DOHH2 (cell line): ENCODE measurements at regions not wholly inside any gene's neighbourhood (a gene's known extent, or its start where the extent isn't known, plus 50 kb on each side); places are given as distances from the start of the nearest gene placed in this dataset.

Experiments used
- H3F3A ChIP-seq: fragments of 200-600 bp; sonication (generic), shearing (Covaris generic); 2 replicates; pipeline ENCODE4 v1.6.0; 2016; ENCODE audit warnings: antibody characterized with exemption, mild to moderate bottlenecking; ENCODE audit not compliant: control insufficient read depth, insufficient read depth
- H3K27ac ChIP-seq: fragments of 200-600 bp; sonication (generic); 2 replicates; pipeline ENCODE4 v1.5.1; 2014; ENCODE audit warnings: low read depth, mild to moderate bottlenecking, low read length, moderate library complexity
- H3K27me3 ChIP-seq: fragments of 200-600 bp; sonication (generic); 2 replicates; pipeline ENCODE4 v1.6.1; 2014; ENCODE audit warnings: mild to moderate bottlenecking, low read length, mixed read lengths; ENCODE audit not compliant: control insufficient read depth
- H3K36me3 ChIP-seq: fragments of 200-600 bp; sonication (generic); 2 replicates; pipeline ENCODE4 v1.6.1; 2014; ENCODE audit warnings: mild to moderate bottlenecking, low read length, moderate library complexity, mixed read lengths; ENCODE audit not compliant: control insufficient read depth
- H3K4me1 ChIP-seq: fragments of 200-600 bp; sonication (generic); 2 replicates; pipeline ENCODE4 v1.6.1; 2014; ENCODE audit warnings: mild to moderate bottlenecking, low read length, mixed read lengths; ENCODE audit not compliant: control insufficient read depth
- H3K4me2 ChIP-seq: fragments of 200-600 bp; sonication (generic); 2 replicates; pipeline ENCODE4 v1.6.0; 2014; ENCODE audit warnings: mild to moderate bottlenecking, low read length, moderate library complexity
- H3K4me3 ChIP-seq: fragments of 200-600 bp; sonication (generic); 2 replicates; pipeline ENCODE4 v1.5.1; 2014; ENCODE audit warnings: mild to moderate bottlenecking, low read length, mixed read lengths
- H3K79me2 ChIP-seq: fragments of 200-600 bp; sonication (generic); 2 replicates; pipeline ENCODE4 v1.6.1; 2014; ENCODE audit warnings: mild to moderate bottlenecking, low read length, mixed read lengths; ENCODE audit not compliant: control insufficient read depth
- H3K9me2 ChIP-seq: fragments of 200-600 bp; sonication (generic); replicated peaks from 2 replicates; pipeline ENCODE4 v1.6.1; 2014; ENCODE audit warnings: mild to moderate bottlenecking, low read length, mixed read lengths; ENCODE audit not compliant: control insufficient read depth
- H3K9me3 ChIP-seq: fragments of 200-600 bp; sonication (generic); 2 replicates; pipeline ENCODE4 v1.6.1; 2014; ENCODE audit warnings: antibody characterized with exemption, low read length, mixed read lengths; ENCODE audit not compliant: control insufficient read depth, insufficient read depth
- H4K20me1 ChIP-seq: fragments of 200-600 bp; sonication (generic); 2 replicates; pipeline ENCODE4 v1.6.0; 2014; ENCODE audit warnings: low read depth, mild to moderate bottlenecking, antibody characterized with exemption, low read length, moderate library complexity; ENCODE audit not compliant: control insufficient read depth, insufficient read depth
- CTCF ChIP-seq: fragments of 200-600 bp; sonication (generic); IDR thresholded peaks from one replicate; pipeline ENCODE4 v1.5.1; 2014; ENCODE audit warnings: antibody characterized with exemption, mild to moderate bottlenecking, low read depth, low read length; ENCODE audit not compliant: poor library complexity, severe bottlenecking
- EZH2phosphoT487 ChIP-seq: fragments of 200-600 bp; sonication (generic); IDR thresholded peaks from 2 replicates; pipeline ENCODE4 v1.6.1; 2017; ENCODE audit warnings: borderline replicate concordance, mild to moderate bottlenecking, antibody characterized with exemption, low read length, moderate library complexity, mixed read lengths

GRCh38 chr9:8189881-8190280 lies 390.3 kb upstream of the DMAC1 start:
- Histone ChIP-seq H3K4me2 (no peak overlapping the region), H3K4me3 (no peak overlapping the region), H3K27ac (no peak overlapping the region), H3K9me3 (peaks cover 6% of the 10 kb centered on the region), H3K79me2 (no peaks in the 10 kb centered on the region), H3K27me3 (no peaks in the 10 kb centered on the region), H4K20me1 (no peaks in the 10 kb centered on the region), H3K4me1 (no peaks in the 10 kb centered on the region), H3F3A (no peaks in the 10 kb centered on the region), H3K9me2 (no peaks in the 10 kb centered on the region), H3K36me3 (no peaks in the 10 kb centered on the region)
- TF ChIP-seq CTCF (no peak), EZH2phosphoT487 (no peak)

DNA sequence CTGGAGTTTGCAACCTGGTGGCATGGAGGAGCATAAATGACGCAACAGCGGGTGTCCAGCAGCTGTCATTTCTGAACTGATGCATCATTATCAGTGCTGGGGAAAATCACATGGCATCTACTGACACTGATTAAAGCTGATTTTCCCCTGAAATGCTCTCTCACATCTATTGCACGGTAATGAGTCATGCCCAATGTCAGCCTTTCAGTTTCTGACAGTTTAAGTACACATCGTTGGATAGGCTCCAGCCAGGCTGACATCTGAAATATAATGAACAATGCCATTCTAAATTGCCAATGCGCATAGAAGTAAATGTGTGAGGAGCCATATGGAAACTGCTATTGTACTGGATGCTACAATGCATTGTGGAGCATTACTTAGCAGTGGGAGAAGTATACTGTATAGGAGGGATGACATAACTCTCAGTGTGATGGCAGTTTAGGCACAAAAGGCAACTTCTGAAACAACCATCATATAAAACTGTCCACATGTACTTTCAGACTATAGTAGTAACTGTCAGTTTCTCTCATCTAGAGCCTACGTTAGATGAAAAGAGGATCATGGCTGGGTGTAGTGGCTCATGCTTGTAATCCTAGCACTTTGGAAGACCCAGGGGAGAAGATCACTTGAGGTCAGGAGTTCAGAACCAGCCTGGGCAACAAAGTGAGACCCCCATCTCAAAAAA lies 389.3 kb upstream of the DMAC1 start:
- no peaks in the 10 kb centered on the region for H4K20me1 ChIP-seq
- no peak overlapping the region for H3K4me3 ChIP-seq
- H3K36me3 ChIP-seq = no peaks in the 10 kb centered on the region
- no peaks in the 10 kb centered on the region for H3K27me3 ChIP-seq
- H3K79me2 ChIP-seq = no peaks in the 10 kb centered on the region
- peaks cover 6% of the 10 kb centered on the region for H3K9me3 ChIP-seq
- H3K4me2 ChIP-seq = no peak overlapping the region
- H3K27ac ChIP-seq = no peak overlapping the region
- no peaks in the 10 kb centered on the region for H3K4me1 ChIP-seq
- no peak for TF ChIP-seq EZH2phosphoT487
- TF ChIP-seq CTCF = no peak
- no peaks in the 10 kb centered on the region for H3K9me2 ChIP-seq
- H3F3A ChIP-seq = no peaks in the 10 kb centered on the region

- no peaks in the 10 kb centered on the region for H3K4me1 ChIP-seq
- no peak overlapping the region for H3K4me2 ChIP-seq
- H3K36me3 ChIP-seq = no peaks in the 10 kb centered on the region
- H3F3A ChIP-seq = no peaks in the 10 kb centered on the region
- H3K79me2 ChIP-seq = no peaks in the 10 kb centered on the region
- no peak overlapping the region for H3K4me3 ChIP-seq
- H3K27me3 ChIP-seq = no peaks in the 10 kb centered on the region
- H3K9me2 ChIP-seq = no peaks in the 10 kb centered on the region
- H3K9me3 ChIP-seq = peaks cover 6% of the 10 kb centered on the region; the same call in 1 of the 2 replicates
- TF ChIP-seq CTCF = no peak
- TF ChIP-seq EZH2phosphoT487 = no peak
- H4K20me1 ChIP-seq = no peaks in the 10 kb centered on the region
- H3K27ac ChIP-seq = no peak overlapping the region
These were observed 387.0 kb upstream of the DMAC1 start for GRCh38 chr9:8186560-8186959.

GRCh38 chr9:8183618-8184017 lies 384.0 kb upstream of the DMAC1 start:
- H3K9me2 ChIP-seq = no peaks in the 10 kb centered on the region
- H3K36me3 ChIP-seq = no peaks in the 10 kb centered on the region
- no peaks in the 10 kb centered on the region for H3F3A ChIP-seq
- no peaks in the 10 kb centered on the region for H3K4me1 ChIP-seq
- H3K4me3 ChIP-seq = no peak overlapping the region
- no peaks in the 10 kb centered on the region for H3K9me3 ChIP-seq
- no peak overlapping the region for H3K27ac ChIP-seq
- no peak for TF ChIP-seq EZH2phosphoT487
- TF ChIP-seq CTCF = no peak
- no peaks in the 10 kb centered on the region for H4K20me1 ChIP-seq
- no peaks in the 10 kb centered on the region for H3K79me2 ChIP-seq
- H3K27me3 ChIP-seq = no peaks in the 10 kb centered on the region
- H3K4me2 ChIP-seq = no peak overlapping the region
